ENCODE measurements at regions not wholly inside any gene's neighbourhood (a gene's known extent, or its start where the extent isn't known, plus 50 kb on each side); places are given as distances from the start of the nearest gene placed in this dataset.

DNA sequence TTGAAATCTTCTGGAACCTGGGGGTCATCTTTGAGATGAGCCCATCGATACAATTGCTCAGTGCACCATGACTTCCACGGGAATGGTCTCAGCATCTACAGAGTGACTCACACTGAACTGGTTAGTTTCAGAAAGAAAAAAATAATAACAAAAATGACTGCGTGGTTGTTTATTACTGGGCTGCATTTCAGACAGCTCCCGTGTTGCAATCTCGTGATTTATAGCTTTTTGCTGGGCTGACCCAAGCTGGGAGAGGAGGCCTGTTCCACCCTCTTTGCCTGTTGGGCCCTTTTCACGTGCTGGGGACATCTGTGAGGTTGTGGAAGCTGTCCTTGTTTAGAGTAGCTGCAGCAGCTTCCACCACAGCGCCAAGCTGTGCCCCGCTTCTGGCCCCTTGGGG lies 225.5 kb downstream of the BMP7 start:
- TF ChIP-seq, protein P1, sequence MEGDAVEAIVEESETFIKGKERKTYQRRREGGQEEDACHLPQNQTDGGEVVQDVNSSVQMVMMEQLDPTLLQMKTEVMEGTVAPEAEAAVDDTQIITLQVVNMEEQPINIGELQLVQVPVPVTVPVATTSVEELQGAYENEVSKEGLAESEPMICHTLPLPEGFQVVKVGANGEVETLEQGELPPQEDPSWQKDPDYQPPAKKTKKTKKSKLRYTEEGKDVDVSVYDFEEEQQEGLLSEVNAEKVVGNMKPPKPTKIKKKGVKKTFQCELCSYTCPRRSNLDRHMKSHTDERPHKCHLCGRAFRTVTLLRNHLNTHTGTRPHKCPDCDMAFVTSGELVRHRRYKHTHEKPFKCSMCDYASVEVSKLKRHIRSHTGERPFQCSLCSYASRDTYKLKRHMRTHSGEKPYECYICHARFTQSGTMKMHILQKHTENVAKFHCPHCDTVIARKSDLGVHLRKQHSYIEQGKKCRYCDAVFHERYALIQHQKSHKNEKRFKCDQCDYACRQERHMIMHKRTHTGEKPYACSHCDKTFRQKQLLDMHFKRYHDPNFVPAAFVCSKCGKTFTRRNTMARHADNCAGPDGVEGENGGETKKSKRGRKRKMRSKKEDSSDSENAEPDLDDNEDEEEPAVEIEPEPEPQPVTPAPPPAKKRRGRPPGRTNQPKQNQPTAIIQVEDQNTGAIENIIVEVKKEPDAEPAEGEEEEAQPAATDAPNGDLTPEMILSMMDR (IDR thresholded peaks at IDR 0.05 in 2 of 3, conservative IDR thresholded peaks at IDR 0.05 in 1 of 3; ENCODE audit: control insufficient read depth in 2 of 3, extremely low read depth in 1 of 3, insufficient read depth in 1 of 3, low read depth in 3 of 3, low read length in 3 of 3): no peak
- TF ChIP-seq BMI1 (IDR thresholded peaks at IDR 0.05; ENCODE audit: borderline replicate concordance): no peak
- TF ChIP-seq YY1 (IDR thresholded peaks at IDR 0.05; ENCODE audit: low read depth, low read length): no peak
- TF ChIP-seq, protein P2, sequence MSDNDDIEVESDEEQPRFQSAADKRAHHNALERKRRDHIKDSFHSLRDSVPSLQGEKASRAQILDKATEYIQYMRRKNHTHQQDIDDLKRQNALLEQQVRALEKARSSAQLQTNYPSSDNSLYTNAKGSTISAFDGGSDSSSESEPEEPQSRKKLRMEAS (IDR thresholded peaks at IDR 0.05; ENCODE audit: low read depth, low read length): no peak
- TF ChIP-seq TAF1 (IDR thresholded peaks at IDR 0.05; ENCODE audit: borderline replicate concordance, low read depth, low read length): no peak
- no peak for TF ChIP-seq MYC (IDR thresholded peaks at IDR 0.05; ENCODE audit: insufficient read depth, insufficient read length, insufficient replicate concordance, low read length, severe bottlenecking)
- no peak for TF ChIP-seq POLR2A (IDR thresholded peaks at IDR 0.05; ENCODE audit: low read depth, low read length)
- TF ChIP-seq, protein P3, sequence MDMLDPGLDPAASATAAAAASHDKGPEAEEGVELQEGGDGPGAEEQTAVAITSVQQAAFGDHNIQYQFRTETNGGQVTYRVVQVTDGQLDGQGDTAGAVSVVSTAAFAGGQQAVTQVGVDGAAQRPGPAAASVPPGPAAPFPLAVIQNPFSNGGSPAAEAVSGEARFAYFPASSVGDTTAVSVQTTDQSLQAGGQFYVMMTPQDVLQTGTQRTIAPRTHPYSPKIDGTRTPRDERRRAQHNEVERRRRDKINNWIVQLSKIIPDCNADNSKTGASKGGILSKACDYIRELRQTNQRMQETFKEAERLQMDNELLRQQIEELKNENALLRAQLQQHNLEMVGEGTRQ (IDR thresholded peaks at IDR 0.05; ENCODE audit: borderline replicate concordance, low read depth, low read length): no peak
- TF ChIP-seq PAX5 (IDR thresholded peaks at IDR 0.05; ENCODE audit: borderline replicate concordance, low read depth, low read length): no peak
- no peak for TF ChIP-seq CBX5 (IDR thresholded peaks at IDR 0.05; ENCODE audit: low read depth)
- TF ChIP-seq, protein P4, sequence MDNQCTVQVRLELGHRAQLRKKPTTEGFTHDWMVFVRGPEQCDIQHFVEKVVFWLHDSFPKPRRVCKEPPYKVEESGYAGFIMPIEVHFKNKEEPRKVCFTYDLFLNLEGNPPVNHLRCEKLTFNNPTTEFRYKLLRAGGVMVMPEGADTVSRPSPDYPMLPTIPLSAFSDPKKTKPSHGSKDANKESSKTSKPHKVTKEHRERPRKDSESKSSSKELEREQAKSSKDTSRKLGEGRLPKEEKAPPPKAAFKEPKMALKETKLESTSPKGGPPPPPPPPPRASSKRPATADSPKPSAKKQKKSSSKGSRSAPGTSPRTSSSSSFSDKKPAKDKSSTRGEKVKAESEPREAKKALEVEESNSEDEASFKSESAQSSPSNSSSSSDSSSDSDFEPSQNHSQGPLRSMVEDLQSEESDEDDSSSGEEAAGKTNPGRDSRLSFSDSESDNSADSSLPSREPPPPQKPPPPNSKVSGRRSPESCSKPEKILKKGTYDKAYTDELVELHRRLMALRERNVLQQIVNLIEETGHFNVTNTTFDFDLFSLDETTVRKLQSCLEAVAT (IDR thresholded peaks at IDR 0.05): no peak
- TF ChIP-seq SIN3A (IDR thresholded peaks at IDR 0.05; ENCODE audit: low read depth, low read length): no peak
- TF ChIP-seq NRF1 (conservative IDR thresholded peaks at IDR 0.05; ENCODE audit: low read depth, low read length): no peak
- TF ChIP-seq, protein P5, sequence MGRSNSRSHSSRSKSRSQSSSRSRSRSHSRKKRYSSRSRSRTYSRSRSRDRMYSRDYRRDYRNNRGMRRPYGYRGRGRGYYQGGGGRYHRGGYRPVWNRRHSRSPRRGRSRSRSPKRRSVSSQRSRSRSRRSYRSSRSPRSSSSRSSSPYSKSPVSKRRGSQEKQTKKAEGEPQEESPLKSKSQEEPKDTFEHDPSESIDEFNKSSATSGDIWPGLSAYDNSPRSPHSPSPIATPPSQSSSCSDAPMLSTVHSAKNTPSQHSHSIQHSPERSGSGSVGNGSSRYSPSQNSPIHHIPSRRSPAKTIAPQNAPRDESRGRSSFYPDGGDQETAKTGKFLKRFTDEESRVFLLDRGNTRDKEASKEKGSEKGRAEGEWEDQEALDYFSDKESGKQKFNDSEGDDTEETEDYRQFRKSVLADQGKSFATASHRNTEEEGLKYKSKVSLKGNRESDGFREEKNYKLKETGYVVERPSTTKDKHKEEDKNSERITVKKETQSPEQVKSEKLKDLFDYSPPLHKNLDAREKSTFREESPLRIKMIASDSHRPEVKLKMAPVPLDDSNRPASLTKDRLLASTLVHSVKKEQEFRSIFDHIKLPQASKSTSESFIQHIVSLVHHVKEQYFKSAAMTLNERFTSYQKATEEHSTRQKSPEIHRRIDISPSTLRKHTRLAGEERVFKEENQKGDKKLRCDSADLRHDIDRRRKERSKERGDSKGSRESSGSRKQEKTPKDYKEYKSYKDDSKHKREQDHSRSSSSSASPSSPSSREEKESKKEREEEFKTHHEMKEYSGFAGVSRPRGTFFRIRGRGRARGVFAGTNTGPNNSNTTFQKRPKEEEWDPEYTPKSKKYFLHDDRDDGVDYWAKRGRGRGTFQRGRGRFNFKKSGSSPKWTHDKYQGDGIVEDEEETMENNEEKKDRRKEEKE (IDR thresholded peaks at IDR 0.05): no peak
